HG02763 (cell line): ENCODE measurements at regions not wholly inside any gene's neighbourhood (a gene's known extent, or its start where the extent isn't known, plus 50 kb on each side); places are given as distances from the start of the nearest gene placed in this dataset.
"Not testable (repeated sequence)": the region's sequence is repeated elsewhere in the genome, so short reads cannot be mapped to it uniquely, and the experiment has no call there.

ENCODE experiments used
- ATAC-seq: cut with Tn5 transposase; IDR thresholded peaks from one replicate; pipeline ENCODE4 v1.9.1; 2021; ENCODE audit warnings: mild to moderate bottlenecking, moderate library complexity; ENCODE audit not compliant: unreplicated experiment

DNA sequence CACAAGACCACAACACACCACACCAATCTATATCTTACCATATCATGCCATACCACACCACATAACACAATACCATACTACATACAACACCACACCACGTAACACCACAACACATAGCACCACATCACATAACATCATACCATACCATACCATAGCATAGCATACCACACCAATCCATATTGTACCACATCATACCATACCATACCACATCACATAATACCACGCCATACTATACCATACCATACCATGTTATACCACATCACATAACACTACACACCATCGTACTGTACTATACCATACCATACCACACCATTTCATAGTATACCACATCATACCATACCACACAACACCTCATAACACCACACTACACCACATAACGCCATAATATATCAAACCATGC lies 335.2 kb upstream of the VWC2 start:
- no peak for ATAC-seq

DNA sequence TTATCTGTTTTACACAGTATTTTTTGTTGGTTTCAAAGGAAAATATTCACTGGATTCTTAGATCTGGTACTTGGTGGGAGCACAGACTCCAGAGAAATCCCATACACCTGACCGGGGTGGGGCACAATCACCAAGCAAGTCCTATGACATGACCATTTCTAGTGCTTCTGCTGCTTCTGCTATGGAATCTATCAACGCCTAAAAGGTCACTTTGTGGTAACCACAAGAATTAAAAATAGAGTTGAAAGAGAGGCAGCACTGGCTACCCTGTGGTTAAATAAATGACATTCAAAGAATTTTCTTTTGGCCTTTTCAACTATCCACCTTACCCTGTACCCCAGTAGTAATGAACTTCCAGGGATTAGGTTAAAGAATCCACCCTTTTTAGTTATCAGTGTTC lies 329.9 kb upstream of the VWC2 start:
- no peak for ATAC-seq

DNA sequence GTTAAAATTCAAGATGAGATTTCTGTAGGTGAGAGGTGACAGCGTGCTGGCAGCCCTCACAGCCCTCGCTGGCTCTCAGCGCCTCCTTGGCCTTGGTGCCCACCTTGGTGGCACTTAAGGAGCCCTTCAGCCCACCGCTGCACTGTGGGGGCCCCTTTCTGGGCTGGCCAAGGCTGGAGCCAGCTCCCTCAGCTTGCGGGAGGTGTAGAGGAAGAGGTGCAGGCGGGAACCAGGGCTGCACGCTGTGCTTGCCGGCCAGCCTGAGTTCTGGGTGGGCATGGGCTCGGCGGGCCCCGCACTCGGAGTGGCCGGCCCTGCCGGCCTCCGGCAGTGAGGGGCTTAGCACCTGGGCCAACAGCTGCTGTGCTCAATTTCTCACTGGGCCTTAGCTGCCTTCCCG lies 320.0 kb upstream of the VWC2 start:
- ATAC-seq, result no peak

DNA sequence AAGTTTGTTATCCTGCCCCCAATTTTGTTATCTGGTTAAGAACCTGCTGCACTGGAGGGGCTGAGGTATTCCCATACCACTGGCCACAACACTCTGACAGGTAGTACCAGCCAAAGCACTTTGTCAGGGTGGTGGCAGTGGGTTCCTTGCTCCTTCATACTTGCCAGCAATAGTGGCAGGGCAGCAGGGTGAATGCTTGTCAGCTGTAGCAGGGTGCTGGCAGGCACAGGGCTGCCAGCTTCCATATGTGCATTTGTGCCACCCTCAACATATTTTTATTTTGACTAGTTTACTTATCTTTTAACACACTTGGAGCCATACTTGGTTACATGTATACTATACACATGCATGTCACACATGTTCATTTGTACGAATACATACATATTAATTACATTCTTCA lies 294.0 kb upstream of the VWC2 start:
- no peak for ATAC-seq

DNA sequence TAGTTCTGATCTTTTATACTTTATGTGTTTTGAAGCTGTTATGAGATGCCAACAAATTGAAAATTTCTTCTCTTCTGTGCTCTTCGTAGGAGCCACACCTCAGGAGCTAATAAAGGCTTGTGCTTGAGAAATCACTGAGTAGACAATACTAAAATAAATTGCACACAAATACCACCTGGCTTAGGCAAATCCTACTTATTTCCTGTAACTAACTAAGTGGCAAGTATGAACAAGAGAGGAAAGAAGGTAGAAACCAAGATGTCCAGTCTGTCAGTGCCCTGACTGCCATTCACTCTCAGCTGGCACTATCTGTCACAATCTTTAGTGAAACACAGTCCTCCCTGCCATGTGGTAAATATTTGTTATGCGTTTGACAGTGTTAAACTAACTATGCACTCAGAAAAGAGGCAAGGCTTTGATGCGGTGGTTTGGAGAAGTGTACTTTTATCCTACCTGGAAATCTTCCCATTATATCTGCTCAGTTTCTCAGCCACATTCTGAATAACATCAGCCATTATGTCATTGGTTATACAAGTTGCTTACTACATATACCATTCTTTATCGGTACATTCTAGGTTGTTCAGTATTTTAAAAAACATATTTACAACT lies 293.4 kb upstream of the VWC2 start:
- ATAC-seq, result no peak

DNA sequence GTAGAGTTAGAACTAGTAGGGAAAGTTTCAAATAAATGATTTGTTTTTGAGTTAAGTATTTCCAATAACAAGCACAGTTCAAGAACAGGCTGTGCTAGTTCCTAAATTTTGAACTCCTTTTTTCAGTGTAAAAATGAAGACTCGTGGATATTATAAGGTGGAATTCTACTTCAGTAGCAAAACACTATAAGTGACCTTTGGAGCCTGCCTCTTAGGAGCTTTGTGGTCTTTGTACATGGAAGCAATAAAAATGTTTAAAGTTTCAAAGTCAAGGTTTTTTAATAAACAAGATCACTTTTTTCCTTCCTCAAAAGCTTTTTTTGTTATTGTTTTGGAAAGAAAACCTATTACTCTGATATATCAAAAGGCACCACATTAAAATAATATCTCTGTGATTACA lies 292.4 kb upstream of the VWC2 start:
- no peak for ATAC-seq

DNA sequence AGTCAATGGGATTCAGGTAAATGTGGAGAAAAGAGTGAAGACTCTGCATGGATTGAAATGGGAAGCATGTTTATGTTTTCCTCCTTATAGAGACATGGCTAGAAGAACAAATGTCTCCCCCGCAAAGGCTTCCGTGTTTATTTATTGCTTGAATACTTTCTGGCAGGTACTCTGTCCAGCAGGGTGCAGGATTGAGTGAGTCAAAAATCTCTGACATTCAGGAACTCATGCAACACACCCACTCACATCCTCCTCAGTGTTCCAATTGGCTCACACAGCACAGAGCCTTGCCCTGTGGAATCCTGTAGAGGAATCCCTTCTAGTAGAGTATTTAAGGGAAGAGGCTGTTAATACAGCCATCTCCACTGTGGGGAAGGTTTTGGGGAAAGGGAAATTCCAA lies 290.3 kb upstream of the VWC2 start:
- peak; percentile 51 for ATAC-seq

DNA sequence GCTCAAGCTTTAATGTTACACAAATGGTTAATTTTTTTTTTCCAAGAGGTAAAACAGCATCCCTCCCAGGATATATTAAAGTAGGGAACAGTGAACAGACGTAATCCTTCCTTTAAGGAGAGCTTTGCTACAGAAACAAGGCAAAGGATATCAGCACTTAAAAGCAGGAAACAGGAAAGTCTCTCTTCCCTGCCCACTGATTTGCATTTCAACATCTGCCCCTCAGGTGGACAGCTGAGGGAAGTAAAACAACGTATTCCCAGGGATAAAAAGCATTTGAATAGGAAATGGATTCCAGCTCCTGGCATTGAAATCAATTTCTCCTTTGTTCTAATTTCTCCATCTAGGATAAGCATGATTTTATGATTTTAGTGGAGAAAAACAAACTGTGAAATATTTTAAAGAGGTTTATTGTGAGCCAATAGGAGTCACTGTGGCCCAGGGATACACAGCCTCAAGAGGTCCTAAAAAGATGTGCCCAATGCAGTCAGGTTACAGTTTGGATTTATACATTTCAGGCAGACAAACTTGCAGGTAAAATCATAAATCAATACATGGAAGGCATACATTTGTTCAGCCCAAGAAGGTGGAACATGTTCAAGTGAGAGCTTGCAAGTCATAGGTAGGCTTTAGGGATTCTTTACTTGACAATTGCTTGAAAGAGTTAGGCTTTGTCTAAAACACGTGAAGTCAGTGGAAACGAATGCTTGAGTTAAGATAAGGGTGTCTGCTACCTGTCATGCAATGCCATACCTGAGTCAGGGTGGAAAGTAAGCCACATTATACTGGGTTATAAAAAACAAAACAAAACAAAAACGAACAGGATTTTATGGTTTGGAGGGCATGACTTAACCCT lies 286.2 kb upstream of the VWC2 start:
- no peak for ATAC-seq

DNA sequence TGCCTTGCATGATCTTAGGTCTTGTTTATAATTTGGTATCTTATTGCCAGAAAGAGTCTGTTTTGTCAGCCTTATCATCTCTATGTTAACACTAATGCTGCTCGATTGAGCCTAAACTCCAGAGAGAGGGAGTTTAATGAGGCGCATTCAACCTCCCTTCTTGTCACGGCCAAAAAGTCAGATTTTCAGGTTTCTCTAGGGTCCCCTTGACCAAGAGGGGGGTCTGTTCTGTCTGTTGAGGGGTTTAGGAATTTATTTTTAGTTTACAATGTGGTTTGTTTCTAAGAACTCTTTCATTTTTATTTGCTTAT lies 285.7 kb upstream of the VWC2 start:
- no peak for ATAC-seq

DNA sequence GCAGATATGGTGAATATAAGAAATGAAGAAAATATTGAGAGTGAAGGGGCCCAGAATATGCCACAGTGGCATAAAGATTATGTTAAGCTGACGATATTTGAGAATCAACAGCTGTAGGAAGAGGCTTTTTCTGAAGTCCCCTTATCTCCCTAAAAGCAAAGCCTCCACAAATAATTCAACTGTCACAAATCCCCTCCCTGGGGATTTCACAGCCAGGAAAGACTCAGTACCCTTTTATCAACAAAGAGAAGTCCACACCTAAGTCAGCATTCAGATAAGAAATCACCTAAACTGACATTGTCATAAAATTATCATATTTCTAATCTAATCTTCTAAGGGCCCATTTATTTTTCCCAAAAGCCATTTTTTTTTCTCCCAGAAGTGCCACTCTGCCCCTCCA lies 284.9 kb upstream of the VWC2 start:
- ATAC-seq, result no peak

DNA sequence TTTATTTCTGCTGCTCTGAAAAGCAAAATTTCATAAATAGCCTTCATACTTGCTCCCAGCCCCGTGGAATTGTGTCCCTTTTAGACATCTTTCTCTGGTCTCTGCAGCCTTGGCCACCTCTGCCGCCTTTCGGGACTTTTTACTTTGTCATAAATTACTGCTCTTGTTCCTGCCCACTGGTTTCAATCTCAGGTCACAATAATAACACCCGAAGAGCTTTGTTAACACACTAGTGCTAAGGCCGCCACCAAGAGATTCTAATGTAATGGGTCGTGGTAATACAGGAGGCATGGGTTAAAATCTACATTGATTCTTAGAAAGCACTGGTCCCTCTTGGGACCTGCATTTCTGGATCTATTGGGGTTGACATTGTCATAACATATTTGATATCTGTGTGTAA lies 276.0 kb upstream of the VWC2 start:
- no peak for ATAC-seq

DNA sequence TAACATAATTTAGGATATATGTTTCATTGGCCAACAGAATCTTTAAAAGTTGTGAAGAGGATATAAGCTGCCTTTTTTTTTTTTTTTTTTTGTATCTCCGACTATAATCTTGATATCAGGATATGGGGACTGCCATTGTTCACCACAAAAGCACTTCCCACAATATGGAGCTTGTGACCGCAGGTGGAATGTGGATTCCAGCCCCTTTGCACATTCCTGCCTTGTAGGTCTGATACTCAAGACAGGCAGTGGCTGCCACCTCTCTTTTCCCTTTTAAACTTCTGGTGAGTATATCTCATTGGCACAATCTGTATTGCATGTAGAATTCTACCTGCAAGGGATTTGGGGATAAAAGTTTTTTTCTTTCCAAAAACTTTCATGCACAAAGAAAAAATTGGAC lies 272.7 kb upstream of the VWC2 start:
- ATAC-seq, result no peak

DNA sequence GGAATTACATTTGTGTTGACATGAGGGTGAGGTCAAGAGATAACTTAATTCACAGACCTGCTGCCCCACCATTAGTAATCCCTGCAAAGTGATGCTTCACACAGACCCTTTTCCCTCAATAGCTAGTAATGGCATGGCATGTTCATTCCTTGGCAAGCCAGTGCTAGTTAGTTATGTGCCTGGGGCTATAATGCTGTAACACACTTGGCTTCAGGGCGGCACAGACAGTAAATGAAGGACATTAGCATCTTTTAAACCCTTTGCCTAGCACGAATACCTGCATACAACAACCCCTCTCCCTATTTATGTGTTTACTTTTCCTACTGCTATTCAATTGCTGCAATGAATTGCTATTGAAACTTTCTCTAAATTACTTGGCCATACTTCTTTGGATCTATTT lies 266.2 kb upstream of the VWC2 start:
- ATAC-seq, result not testable (repeated sequence)

DNA sequence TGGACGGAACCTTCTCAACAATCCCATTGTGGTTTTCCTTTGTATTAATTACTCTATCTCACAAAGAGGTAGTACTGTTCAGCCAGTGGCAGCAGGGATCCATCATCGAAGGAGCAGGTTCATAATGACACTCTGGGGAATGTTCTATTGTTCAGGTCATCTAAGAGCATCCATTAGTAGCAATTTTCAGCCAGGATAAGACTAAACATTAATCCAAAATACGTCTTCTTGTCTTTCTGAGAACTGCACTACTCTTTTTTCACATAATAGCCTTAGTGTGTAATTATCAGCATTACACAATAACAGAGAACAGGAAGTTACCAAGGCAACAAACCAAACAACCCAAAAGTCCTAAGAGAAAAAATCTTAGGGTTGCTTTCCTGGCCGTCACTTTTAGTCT lies 259.5 kb upstream of the VWC2 start:
- no peak for ATAC-seq

DNA sequence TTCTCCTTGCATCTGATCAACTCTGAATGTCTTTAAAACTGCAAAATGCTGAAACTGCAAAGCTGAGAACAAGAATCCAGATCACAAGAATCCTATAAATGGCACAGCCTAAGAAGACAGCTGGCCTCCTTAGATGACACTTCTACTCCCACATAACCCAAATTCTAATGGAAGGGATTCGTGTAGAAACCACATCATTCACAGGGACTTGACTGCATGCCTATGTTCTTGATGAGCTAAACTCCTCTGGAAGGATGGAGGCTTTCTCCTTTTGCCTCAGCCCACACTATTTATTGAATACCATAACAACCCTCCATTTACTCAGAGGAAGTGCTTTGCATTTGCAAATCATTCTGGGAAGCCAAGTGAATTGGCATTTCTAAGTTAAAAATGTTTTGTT lies 252.5 kb upstream of the VWC2 start:
- no peak for ATAC-seq

DNA sequence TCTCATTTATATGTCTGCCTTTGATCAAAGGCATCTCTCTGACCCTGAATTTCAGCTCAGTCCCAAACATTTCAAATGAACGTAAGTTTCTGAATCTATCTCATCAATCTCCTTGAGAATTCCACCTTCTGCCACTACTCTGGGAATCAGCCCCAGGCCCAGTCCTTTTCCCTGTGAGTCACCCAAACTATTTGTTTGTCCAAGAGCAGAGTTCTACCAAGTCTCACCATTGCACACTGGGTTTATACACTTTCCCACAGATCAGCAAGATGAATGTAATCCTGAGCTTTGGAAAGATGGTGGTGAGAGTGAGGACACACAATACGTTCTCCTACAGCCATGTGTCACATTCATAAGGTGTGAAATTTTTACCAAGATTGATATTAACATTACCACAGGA lies 251.3 kb upstream of the VWC2 start:
- ATAC-seq, result no peak

DNA sequence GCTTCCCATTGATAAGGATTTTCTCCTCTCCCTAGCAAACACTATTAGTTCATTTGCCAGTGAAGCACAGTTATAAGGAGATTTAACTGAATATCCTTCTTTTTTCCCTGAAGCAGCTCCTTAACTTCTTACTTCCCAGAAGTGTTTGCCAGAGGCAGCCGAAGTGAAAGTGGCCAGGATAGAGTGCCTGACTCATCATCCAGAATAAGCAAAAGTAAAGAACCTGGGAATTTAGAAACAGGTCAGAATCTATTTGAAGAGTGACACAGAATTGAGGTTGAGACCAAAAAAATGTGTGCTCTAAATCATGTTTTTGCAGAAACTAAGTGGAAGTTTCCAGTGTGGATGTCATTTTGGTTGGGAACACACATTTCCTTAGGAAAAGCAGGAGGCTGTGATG lies 249.6 kb upstream of the VWC2 start:
- ATAC-seq, result no peak

DNA sequence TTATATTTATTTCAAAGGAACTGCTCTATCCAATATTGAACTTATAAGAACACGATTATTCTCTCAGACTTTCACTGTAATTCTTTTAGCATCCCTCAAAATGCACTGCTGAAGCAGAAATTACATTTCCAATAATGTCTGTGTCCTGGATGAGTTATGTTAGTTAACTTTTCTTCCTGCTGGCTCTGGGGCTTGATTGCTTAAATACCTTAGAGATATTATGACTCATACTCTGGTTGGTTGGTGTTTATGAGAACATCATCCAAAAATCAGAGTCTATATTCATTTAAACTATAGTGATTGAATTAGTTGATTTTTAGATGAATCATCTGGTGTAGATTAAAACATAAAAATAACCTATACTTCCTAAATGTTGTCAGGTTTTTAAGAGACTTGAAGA lies 246.3 kb upstream of the VWC2 start:
- ATAC-seq, result no peak

DNA sequence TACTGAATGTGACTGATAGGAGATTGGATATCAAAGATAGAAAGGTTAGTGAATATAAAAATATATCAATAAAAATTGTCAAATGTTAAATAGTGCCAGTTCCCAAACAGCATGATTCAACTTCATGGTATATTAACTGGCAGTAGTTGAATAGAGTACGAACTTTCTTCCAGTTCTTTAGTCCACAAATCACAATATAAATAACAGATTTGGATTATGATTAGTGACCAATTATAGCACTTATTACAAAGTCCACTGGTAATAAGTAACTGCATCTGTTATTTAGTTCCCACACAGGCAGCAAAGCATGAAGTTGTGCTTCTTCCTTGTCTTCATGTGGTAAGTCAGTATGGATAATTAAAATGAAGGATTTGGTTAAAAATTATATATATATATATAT lies 243.0 kb upstream of the VWC2 start:
- no peak for ATAC-seq

DNA sequence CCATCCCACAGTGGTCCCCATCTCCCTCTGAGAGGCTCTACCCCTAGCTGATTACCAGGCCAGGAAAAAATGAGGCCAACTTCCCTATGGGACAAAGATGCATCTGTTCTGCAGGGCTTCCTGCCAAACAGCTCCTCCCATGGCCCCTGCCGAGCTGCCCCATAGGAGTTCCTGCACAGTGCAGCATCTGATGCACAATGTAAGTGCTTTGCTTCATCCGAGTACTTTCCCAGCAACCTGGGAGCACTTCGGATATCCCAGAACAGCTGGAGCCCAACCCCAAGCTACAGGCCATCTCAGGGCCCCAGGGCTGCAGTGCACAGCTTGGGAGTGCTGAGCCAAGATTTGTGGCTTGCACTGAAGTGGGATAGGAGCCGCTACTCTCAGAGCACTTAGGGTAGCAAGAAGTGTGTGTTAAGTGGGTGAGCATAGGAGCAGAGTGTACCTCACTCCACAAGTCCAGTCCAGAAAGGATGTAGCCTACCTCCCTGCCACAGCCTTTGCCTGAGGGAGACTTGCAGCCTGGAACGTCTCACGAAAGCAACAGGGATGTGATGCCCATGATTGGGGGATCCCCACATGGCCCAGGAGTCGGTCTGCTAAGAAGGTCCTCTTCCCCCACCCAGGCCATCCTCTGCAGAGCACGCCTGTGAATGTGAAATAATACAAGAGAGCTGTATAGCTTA lies 209.6 kb upstream of the VWC2 start:
- ATAC-seq, result no peak

DNA sequence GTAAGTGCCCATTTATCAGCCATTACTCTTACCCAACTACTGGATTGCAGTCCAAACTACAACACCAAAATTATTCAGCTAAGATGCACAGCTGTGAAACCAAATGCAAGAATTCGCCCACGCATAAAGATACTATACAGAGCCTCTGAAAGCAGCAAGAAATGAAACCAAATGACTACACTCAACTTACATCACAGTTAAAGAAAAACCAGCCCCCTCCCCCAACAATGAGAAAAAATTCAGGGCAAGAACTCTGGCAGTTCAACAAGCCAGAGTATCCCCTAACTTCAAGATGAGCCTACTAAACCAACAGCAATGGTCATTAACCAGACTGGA lies 209.1 kb upstream of the VWC2 start:
- peak; percentile 92 for ATAC-seq

DNA sequence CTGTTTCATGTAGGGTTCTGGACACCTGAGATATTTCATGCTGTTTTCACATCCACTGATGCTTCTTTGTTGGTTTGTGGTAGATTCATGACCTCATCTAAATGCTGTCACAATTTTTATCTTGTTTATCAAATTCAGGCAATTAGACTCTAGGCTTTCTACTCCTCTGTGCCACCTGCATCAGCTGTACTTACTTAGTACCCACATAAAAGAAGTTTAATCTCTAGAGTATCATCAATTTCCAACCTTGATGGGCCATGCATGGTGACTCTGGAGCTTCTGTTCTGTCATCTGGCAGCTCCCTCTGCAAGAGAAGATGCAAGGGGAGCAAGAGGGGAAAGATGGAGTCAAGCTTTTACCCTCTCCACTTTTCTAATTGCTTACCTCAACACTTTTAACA lies 195.9 kb upstream of the VWC2 start:
- no peak for ATAC-seq

DNA sequence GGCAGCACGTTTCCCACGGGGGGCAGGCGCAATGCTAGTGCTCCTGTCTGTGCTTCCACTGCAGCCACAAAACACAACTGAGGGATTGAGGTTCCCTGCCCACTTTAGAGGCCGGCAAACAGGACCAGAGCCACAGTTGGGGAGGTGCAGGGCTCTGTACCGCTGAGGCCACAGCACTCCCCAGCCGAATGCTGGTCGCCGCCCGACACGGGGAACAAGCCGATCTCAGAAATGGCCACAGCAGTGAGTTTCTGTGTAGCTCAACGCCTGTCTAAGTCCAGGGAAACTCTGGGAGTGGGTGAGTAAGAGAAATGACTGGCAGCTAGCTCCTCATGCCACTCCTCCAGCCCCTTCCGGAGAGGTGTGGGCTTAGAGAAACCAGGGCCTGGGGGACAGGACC lies 194.0 kb upstream of the VWC2 start:
- no peak for ATAC-seq
